ENCODE measurements at regions not wholly inside any gene's neighbourhood (a gene's known extent, or its start where the extent isn't known, plus 50 kb on each side); places are given as distances from the start of the nearest gene placed in this dataset.

DNA sequence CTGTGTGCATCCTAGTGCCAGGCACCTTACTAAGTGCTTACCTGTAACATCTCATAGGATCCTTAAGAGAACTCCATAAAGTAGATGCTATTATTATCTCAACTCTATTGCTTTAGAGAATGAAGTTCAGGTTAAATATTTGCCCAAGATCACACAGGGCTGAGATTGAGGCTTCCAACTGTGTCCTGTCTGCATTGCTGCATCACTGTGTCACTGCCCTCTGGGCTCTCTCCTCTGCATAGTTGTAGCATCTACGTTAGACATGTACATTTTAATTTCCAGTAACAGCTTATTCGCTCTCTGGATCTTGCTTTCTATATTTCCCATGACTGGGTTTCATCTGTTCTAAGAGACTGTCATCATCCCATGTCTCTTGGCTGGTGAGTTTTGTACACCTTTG, 63.6 kb upstream of the FZD8 start:
- no peak overlapping the region for H3K4me3 ChIP-seq (ENCODE audit: insufficient read depth, low read depth, low read length, poor library complexity, severe bottlenecking)
- no peak overlapping the region for H3K27ac ChIP-seq (ENCODE audit: insufficient read depth, low read length, poor library complexity, severe bottlenecking)
- H3K4me1 ChIP-seq (ENCODE audit: control insufficient read depth, insufficient read depth, low read length, poor library complexity, severe bottlenecking): no peaks in the 10 kb centered on the region
- H3K36me3 ChIP-seq (ENCODE audit: control insufficient read depth, insufficient read depth, low read length): no peaks in the 10 kb centered on the region
- DNase-seq: no peak
- no peaks in the 10 kb centered on the region for H3K27me3 ChIP-seq (replicated peaks; ENCODE audit: control insufficient read depth, insufficient read depth, low read length, poor library complexity, severe bottlenecking)
- H3K9me3 ChIP-seq (ENCODE audit: control insufficient read depth, low read length): no peaks in the 10 kb centered on the region

DNA sequence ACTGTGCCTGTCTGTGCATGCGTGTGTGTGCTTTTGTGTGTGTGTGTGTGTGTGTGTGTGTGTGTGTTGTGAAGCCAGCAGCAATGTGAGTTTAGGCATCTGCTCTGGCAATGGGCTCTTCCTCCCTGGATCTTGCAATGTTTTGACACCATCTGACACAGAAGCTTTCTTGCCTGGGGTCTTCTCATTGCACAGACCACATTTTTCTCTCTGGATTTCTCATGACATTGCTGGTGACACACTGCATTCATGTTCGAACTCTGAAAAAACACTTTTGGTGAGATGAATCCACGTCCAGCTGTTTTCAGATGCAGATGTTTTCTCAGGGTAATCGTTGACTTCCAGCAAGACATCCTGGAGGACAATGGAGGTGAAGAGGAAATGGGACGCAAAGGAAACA, 63.0 kb upstream of the FZD8 start:
- no peak for DNase-seq

DNA sequence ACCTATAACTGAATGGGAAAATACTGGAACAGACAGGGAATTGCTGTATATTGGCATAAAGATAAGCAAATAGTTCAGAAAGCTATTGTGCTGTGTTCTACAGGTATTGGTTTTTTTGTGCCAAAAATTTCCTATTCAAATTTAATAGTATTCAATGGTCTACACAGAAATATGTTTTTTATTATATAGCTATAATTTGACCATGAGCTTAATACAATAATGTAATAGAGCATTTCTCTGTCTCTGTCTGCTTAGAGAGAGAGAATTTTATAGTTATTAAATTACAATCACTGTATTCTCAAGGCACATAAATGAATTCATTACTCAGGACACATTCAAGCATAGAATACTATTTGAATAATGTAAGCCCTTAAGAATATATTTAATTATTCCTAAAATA, 62.3 kb upstream of the FZD8 start:
- Histone ChIP-seq H3K4me3 (ENCODE audit: insufficient read depth, low read depth, low read length, poor library complexity, severe bottlenecking) (no peak overlapping the region), H3K9me3 (ENCODE audit: control insufficient read depth, low read length) (no peaks in the 10 kb centered on the region), H3K27me3 (replicated peaks; ENCODE audit: control insufficient read depth, insufficient read depth, low read length, poor library complexity, severe bottlenecking) (no peaks in the 10 kb centered on the region), H3K27ac (ENCODE audit: insufficient read depth, low read length, poor library complexity, severe bottlenecking) (no peak overlapping the region), H3K36me3 (ENCODE audit: control insufficient read depth, insufficient read depth, low read length) (no peaks in the 10 kb centered on the region), H3K4me1 (ENCODE audit: control insufficient read depth, insufficient read depth, low read length, poor library complexity, severe bottlenecking) (no peaks in the 10 kb centered on the region)
- DNase-seq: no peak

More for the DNA sequence above, 63.0 kb upstream of the FZD8 start:
- Histone ChIP-seq H3K27me3 (replicated peaks; ENCODE audit: control insufficient read depth, insufficient read depth, low read length, poor library complexity, severe bottlenecking) (no peaks in the 10 kb centered on the region), H3K4me3 (ENCODE audit: insufficient read depth, low read depth, low read length, poor library complexity, severe bottlenecking) (no peak overlapping the region), H3K9me3 (ENCODE audit: control insufficient read depth, low read length) (no peaks in the 10 kb centered on the region), H3K36me3 (ENCODE audit: control insufficient read depth, insufficient read depth, low read length) (no peaks in the 10 kb centered on the region), H3K4me1 (ENCODE audit: control insufficient read depth, insufficient read depth, low read length, poor library complexity, severe bottlenecking) (no peaks in the 10 kb centered on the region), H3K27ac (ENCODE audit: insufficient read depth, low read length, poor library complexity, severe bottlenecking) (no peak overlapping the region)

DNA sequence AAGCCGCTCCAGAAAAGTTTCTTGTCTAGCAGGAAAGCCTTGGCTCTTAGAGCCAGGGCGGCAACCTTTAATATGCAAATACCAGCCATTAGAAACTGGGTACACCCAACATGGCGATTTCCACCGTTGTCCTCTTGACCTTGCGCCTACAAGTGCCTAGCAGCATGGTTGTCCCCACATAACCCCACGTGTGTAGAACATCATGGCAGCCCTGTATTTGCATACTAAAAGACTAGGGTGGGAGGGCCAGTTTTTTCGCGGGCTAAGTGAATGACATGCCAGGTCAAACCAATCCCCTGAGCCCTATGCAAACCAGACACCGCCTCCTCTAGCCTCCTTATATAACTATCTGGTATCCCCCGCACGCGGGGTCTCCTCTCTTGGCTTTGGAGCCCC, 58.4 kb upstream of the FZD8 start:
- Histone ChIP-seq H3K9me3 (ENCODE audit: control insufficient read depth, low read length) (no peaks in the 10 kb centered on the region), H3K4me1 (ENCODE audit: control insufficient read depth, insufficient read depth, low read length, poor library complexity, severe bottlenecking) (no peaks in the 10 kb centered on the region), H3K4me3 (ENCODE audit: insufficient read depth, low read depth, low read length, poor library complexity, severe bottlenecking) (no peak overlapping the region), H3K27ac (ENCODE audit: insufficient read depth, low read length, poor library complexity, severe bottlenecking) (no peak overlapping the region), H3K36me3 (ENCODE audit: control insufficient read depth, insufficient read depth, low read length) (no peaks in the 10 kb centered on the region), H3K27me3 (replicated peaks; ENCODE audit: control insufficient read depth, insufficient read depth, low read length, poor library complexity, severe bottlenecking) (no peaks in the 10 kb centered on the region)
- DNase-seq: no peak

DNA sequence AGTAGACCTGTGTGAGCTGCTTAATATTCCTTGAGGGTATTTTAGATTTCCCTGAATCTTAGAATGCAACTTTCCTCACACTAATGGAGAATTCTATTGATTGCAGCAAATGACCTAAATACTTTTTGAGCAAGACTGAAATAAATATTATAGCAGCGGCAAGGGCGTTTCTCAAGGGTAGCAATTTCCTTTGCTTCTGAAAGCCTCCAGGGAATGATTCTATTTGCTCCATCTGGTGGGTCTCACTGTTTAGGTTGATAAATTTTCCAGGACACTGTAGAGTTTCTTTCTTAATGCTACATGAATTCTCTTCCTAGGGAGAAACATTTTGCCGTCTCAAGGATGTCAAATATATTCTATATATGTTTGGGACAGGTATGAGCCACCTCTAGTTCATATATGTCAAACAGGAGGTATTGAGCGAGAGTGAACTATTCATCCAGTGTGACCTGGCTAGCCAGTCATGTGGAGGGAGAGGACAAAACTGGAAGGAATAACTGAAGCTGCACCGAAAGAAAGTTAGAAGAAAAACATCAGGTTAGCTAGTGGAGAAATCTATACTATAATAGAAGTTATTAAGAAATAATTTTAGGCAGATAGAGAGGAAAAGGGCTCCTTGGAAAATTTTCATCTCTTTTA, 57.9 kb upstream of the FZD8 start:
- DNase-seq: no peak
- Histone ChIP-seq H3K36me3 (ENCODE audit: control insufficient read depth, insufficient read depth, low read length) (no peaks in the 10 kb centered on the region), H3K27me3 (replicated peaks; ENCODE audit: control insufficient read depth, insufficient read depth, low read length, poor library complexity, severe bottlenecking) (no peaks in the 10 kb centered on the region), H3K9me3 (ENCODE audit: control insufficient read depth, low read length) (no peaks in the 10 kb centered on the region), H3K4me1 (ENCODE audit: control insufficient read depth, insufficient read depth, low read length, poor library complexity, severe bottlenecking) (no peaks in the 10 kb centered on the region), H3K4me3 (ENCODE audit: insufficient read depth, low read depth, low read length, poor library complexity, severe bottlenecking) (no peak overlapping the region), H3K27ac (ENCODE audit: insufficient read depth, low read length, poor library complexity, severe bottlenecking) (no peak overlapping the region)

DNA sequence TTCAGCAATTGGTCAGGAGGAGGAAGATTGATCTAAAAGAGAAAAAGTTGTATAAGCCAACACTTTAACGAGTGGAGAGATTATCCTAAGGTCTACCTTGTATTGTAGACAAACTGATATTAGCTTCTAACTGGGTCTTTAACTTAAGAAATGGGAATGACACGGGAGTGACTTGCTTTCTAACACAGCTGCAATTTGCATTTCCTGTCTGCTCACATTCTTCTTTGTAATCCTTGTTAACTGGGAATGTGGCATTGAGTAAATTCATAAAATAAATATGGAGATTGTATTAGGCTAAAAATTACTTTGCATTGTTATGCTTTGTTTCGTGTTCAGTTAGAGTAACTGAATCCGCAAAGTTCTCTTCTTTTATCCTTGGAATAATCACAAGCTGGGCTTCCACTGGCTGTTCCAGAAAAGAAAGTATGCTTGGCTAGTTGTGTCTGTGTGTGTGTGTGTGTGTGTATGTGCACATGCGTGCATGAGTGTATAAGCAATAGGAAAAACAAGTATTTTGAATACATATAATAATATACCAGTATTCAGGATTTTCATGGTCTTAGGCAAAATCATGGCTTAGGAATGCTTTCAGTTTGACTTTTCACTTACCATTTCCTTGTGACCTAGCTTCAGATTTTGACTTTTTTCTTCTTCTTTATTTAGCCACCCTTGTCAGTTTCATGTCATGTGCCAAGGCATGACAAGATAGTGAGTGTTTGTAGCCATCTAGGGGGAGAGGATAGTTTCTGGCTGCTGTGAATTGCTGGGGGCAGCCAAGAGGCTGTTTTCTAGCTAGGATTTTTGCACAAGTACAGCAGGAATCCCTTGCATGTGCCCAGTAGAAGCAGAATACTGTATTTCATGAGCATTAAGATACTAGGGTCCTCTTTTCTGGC, 54.5 kb upstream of the FZD8 start:
- Histone ChIP-seq H3K4me1 (ENCODE audit: control insufficient read depth, insufficient read depth, low read length, poor library complexity, severe bottlenecking) (no peaks in the 10 kb centered on the region), H3K27ac (ENCODE audit: insufficient read depth, low read length, poor library complexity, severe bottlenecking) (no peak overlapping the region), H3K36me3 (ENCODE audit: control insufficient read depth, insufficient read depth, low read length) (no peaks in the 10 kb centered on the region), H3K4me3 (ENCODE audit: insufficient read depth, low read depth, low read length, poor library complexity, severe bottlenecking) (no peak overlapping the region), H3K27me3 (replicated peaks; ENCODE audit: control insufficient read depth, insufficient read depth, low read length, poor library complexity, severe bottlenecking) (no peaks in the 10 kb centered on the region), H3K9me3 (ENCODE audit: control insufficient read depth, low read length) (no peaks in the 10 kb centered on the region)
- DNase-seq: no peak

DNA sequence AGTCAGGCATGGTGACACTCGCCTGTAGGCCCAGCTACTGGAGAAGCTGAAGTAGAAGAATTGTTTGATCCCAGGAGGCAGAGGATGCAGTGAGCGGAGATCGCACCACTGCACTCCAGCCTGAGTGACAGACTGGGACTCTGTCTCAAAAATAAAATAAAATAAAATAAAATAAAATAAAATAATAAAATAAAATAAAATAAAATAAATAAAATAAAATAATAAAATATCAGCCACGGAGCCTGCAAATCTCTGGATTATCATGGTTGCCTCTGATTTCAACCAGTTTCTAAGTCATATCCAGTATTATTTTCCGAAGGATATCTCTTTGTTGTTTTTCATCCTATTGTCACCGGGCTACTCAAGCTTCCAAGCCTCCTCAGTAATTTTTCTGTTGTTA, 51.7 kb upstream of the FZD8 start:
- Histone ChIP-seq H3K9me3 (ENCODE audit: control insufficient read depth, low read length) (no peaks in the 10 kb centered on the region), H3K27me3 (replicated peaks; ENCODE audit: control insufficient read depth, insufficient read depth, low read length, poor library complexity, severe bottlenecking) (no peaks in the 10 kb centered on the region), H3K4me1 (ENCODE audit: control insufficient read depth, insufficient read depth, low read length, poor library complexity, severe bottlenecking) (no peaks in the 10 kb centered on the region), H3K36me3 (ENCODE audit: control insufficient read depth, insufficient read depth, low read length) (no peaks in the 10 kb centered on the region), H3K4me3 (ENCODE audit: insufficient read depth, low read depth, low read length, poor library complexity, severe bottlenecking) (no peak overlapping the region), H3K27ac (ENCODE audit: insufficient read depth, low read length, poor library complexity, severe bottlenecking) (no peak overlapping the region)
- no peak for DNase-seq

Measured in effector memory CD4-positive, alpha-beta T cell (primary cell).